T-helper 1 cell (primary cell): ENCODE measurements at regions not wholly inside any gene's neighbourhood (a gene's known extent, or its start where the extent isn't known, plus 50 kb on each side); places are given as distances from the start of the nearest gene placed in this dataset.

Experiments used
- DNase-seq, 5 donors: peaks; one replicate each; pipeline ENCODE4 v3.0.0-alpha.2; 2012 to 2020

DNA sequence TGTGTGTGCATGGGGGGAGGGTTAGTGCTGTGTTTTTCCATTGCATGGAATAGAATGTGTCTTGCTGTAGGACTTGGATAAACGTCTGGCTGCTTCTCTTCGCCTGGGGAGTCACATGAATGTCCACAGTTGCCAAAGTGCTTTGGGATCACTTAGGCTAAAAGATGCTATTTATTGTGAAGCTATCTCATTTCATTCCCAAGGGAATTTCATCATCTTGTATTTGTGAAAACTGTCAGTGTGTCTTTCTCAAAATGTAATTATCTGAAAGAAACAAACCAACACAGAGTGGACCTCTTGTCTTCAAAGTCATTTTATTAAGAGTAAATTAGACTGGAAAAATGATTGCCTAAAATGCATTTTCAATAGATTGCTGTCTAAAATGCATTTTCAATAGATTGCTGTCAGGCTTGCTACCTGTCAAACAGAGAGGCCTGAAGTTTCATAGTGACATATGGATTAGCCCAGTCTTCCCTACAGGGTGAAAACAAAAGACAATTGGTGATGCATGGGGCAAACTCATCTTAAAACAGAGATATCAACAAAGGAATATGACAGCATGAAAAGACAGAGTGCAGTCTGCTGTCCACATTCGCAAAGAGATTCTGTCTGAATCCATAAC, 117.1 kb upstream of the GOLIM4 start:
- DNase-seq = no peak

DNA sequence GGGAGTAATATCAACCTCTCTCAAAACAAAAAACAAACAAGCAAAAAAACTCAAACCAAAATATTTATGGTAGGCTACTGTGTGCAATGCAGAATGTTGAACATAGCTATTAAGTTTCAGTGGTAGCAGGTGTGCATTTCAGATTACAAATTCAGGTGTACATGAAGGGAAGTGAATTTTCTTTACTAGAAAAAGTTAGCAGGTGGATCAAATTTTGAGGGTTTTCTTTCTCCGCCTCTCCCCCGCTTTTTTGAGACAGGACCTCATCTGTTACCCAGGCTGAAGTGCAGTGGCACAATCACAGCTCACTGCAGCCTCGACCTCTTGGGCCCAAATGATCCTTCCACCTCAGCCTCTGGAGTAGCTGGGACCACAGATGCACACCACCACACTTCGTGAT, 109.7 kb upstream of the GOLIM4 start:
- DNase-seq = no peak

DNA sequence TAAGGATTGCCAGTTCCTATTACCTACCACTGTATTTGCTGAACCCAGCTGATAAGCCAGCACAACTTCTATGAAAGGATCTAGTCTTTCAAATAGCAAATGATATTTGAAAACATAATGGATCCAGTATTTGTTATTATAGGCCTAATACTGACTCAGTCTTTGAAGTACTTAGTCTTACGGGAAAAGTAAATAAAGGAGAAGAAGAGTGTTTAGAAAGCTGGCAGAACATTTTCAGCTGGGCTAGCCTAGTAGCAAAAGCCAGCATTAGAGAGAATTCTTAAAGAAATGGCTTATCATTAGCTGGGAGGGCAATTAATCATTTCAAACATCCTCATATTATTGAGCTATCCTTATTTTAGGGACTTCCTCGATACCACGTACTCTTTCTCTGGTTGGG, 101.4 kb upstream of the GOLIM4 start:
- no peak for DNase-seq

DNA sequence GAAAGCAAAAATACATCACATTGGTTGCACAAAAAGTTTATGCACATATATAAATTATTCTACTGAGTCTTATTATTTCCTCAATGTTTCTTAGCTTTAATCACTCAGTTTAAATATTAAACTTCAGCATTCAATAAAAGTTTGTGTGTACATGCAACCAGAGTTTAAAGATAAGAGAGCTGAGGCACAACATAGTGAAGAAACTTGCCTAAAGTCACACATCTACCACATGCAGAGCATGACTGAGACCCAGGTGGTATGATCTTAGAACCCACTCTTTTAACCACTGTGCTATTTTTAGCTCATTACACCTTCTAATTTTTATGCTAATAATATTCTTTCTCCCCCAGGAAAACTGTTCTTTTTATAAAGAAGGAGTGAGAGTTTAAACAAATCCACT, 96.1 kb upstream of the GOLIM4 start:
- DNase-seq = no peak

DNA sequence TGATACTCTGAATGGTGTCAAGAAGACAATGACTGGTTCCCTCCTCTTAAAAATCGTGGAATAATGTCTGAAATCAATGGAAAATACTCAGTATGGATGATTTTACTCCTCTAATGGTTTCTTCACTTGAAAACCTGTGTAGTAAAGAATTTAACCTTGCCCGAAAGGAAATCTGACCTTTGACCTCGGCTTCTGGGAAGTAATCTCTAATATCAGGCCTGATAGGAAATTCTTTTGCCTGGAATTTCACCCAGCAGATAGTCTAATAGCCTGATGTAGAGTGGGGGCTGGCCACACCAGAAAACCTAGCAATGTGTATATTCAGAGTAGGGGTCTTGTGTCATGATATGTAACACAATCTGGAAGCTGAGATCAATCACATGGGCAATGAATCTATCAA, 91.5 kb upstream of the GOLIM4 start:
- no peak for DNase-seq

DNA sequence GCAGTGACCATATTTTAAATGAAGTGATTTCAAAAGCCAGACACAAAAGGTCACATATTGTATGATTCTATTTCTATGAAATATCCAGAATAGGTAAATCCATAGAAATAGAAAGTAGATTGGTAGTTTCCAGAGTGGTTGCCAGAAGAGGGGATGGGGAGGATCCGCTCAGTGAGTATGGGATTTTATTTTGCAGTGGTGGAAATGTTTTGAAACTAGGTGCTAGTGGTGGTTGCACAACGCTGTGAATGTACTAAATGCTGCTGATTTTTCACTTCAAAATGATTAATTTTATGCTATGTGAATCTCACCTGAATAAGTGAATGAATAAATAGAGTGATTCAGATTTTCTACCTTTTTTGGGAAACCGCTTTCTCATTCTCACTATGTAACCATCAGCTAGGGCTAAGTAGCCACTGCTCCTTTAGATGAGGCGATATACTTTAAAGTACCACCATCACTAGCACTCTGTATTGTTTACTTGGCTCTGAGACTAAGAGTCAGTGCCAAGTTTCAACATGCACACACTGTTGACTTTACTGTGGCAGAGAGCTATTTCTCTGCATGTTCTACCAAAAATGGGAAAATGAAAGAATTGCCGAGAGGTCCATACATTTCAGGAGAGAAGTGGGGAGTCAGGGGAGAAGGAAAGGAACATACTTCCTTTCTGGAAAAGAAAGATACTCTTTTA, 90.7 kb upstream of the GOLIM4 start:
- no peak for DNase-seq

DNA sequence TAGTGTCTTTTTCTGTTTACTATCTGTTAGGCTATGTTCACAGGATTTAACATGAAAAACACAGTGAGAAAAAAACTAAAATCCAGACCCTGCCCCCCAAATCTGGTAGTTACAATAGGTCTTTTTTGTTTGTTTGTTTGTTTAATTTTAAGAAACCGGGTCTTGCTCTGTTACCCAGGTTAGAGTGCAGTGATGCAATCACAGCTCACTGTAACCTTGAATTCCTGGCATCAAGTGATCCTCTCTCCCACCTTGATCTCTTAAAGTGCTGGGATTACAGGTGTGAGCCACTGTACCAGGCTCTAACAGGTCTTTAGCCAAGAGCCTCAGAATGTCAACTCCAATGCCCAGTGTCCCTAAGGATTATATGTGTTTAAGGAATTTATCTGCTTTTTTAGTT, 88.0 kb upstream of the GOLIM4 start:
- DNase-seq = no peak

DNA sequence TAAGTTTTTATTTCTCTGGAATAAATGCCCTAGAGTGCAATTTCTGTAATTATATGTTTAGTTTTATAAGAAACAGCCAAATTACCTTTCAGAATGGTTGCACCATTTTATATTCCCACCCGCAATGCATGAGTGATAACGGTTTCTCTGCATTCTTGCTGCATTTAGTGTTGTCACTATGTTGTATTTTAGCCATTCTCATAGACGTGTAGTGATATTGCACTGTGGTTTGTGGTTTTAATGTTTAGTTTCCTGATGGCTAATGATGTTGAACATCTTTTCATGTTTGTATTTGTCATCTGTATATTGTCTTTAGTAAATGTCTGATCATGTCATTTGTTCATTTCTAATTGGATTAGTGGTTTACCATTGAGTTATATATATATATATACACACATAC, 73.0 kb upstream of the GOLIM4 start:
- DNase-seq = no peak

DNA sequence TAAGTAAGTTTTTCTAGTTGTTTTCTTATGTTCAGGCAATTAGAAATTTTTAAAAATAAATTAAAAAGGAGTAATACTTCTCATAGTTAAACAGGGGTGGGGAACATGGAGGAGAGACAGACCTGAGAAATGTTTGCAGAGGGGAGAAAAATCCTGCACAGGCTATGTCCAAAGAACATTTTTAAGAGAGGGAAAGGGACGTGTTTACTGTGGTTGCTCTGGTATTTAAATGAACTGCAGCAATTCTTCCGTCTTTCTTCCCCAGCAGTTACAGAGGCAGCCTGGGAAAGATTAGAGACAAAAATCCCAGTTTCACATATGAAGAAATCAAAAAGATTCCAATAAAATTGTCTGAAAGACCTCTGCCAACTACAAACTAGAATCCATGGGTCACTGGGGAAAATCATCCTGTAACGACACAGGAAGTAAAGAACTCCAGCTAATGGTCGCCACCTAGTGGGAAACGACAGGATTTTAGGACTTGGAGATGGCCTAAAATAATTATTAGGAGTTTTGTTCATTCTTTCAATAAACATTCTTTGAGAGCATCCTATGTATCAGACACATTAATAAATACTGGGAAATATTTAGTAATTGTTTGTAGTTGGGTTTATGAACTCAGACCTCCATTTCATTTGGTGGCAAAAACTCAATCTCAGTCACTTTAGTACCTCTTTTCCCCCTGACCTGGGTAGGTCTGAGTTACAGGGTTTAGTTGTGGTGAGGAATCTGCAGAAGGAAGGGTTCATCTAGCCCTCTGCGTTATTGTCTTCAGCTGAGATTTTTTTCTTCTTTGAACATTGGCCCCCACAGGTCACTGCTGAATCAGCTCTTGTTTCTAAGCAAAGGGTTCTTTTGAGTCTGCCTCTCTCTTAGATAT, 69.9 kb upstream of the GOLIM4 start:
- DNase-seq = peak in 1 of 5 donors; percentile 27

DNA sequence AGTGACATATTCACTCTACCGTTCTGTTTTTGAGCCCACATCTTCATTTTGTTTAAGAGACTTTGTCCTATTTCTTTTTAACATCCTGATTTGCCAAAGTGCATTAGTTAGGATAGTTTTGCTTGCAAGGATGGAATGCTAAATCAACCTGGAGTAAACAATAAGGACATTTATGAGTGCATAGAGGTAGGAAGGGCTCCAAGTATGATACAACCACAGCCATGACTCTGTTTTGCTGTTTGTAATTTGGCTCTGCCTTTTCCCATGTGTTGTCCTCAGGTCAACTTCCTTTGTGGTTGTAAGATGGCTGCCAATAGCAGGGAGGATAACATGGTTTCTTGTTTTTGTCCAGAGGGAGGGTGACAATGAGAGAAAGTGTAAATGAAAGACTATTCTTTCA, 66.4 kb upstream of the GOLIM4 start:
- no peak for DNase-seq

DNA sequence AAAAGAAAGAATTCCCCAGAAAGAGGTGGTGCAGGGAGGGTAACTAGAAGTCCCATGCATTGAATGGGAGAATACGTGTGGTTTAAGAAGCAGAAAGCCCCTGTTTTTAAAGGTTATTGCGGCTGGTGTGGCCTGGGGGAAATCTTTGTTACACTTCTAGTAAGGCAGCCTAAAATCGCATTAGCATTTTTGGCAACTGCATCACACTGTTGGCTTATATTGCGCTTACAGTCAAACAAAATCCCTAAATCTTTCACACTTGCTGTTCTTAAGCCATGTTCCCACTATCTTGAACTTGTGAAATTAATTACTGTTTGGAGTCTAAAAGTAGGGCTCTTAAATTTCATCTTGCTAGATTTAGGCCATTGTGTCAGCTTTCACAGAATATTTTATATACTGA, 66.0 kb upstream of the GOLIM4 start:
- DNase-seq = no peak

DNA sequence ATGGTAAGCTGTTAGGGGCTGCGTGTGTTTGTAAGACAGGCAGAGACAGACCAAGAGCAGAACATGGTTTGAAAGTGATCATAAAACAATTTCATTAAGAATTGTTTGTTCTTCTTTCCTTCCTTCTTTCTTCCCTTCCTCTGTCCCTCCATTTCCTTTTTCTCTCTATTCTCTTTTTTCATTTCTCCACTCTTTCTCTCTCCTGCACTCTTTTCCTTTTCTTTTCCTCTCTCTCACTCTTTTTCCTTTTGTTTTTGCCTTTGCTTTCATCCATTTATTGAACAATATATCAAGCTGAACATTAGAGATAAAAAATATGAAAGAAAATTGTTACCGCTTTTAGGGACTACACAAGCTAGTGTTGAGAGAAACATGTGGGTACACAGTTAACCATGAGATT, 62.2 kb upstream of the GOLIM4 start:
- no peak for DNase-seq

DNA sequence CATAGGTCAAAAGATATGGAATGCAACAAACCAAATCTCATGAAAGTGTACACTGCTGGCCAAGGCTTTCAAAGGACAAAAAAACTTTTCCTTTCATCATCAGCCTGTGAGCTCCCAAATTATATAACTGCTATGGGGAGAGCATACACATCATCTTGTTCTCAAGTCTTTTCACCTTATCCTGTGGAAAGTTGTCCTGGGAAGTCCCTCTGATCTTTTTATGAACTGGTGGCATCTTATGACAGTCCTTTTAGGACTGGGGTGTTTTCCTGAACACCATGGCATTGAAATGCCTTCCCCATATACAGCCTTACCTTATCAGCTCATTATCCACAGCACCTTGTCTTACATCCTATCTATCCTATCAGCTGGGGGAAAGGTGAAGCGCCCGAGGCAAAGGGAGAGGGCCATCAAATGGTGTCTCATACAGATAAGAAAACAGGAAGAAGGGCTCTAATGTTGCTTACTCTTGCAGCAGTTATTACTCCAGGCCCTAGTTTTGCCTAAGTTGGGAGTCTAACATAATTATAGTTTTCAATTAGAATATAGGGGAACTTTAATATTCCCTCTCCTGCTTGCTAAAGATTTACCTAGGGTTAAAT, 61.5 kb upstream of the GOLIM4 start:
- DNase-seq = no peak

DNA sequence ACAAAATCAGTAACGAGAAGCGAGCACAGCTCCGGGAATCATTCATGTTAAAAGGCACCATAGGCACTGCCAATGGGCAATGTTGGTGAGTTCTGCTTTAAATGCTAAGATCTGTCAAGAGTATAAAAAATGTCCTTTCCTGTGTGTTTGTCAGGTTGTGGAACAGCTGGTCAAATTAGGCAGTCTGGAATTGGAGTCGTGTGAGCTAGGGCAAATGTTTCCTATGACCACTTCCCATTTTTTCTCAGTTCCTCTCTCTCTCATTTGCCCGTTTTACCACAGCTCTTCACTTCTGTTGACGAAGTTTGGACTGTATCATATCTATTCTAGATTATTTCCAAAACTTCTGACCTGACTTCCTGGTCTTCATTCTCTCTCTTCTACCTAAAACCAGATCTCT, 60.8 kb upstream of the GOLIM4 start:
- no peak for DNase-seq

DNA sequence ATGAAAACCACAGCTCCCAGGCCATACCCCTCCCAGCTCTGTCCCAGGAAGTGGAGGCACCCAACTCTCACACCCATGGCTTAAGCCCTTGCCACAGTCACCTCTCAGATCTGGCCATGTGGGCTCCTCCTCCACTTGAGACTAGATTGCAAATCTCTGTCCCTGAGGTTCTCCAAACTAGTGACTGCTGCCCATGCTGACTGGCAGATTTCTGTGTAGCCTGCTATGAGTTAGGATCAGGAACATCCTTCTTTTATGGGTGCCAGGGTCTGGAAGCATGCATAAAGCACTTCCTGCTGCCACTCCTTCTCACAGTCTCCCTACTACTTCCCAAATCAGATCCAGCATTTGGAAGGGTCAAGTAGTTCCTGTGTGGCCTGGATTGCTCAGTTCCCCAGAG, 59.6 kb upstream of the GOLIM4 start:
- DNase-seq = no peak

DNA sequence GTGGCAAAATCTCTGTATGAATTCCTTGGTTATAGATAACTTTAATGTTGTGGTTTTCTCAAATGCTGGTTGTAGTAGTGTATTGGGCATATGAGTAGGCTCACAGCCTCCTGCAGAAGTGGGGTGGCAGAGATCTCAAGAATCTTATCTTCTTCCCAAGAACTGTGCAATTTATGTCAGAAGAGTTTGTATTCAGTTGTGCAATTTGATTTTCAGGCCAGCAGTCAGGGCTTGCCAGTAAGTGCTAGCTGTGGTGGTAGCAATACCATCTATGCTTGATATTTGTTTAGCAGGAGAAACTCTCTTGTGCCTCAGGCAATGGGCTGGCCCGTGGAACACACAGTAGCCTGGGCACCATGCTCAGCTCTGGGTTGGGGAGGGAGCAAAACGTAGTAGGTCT, 58.4 kb upstream of the GOLIM4 start:
- no peak for DNase-seq

DNA sequence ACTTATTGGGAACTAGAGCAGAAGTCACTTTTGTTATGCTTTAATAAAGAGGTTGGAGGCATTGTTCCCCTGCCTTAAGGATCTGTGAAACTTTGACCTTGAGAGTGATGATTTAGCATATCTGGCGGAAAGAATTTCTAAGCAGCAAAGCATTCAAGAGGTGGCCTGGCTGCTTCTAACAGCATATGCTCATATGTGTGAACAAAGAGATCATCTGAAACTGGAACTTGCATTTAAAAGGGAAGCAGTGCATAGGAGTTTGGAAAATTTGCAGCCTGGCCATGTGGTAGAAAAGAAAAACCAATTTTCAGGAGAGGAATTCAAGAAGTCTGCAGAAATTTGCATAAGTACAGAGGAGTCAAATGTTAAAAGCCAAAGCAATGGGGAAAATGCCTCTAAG, 56.4 kb upstream of the GOLIM4 start:
- no peak for DNase-seq
